Natural killer cell (primary cell): ENCODE measurements at regions not wholly inside any gene's neighbourhood (a gene's known extent, or its start where the extent isn't known, plus 50 kb on each side); places are given as distances from the start of the nearest gene placed in this dataset.

Experiments used
- ATAC-seq, 3 donors: fragments of 150-1000 bp in 2 of 3; fragments of 200-7000 bp in 1 of 3; cut with Tn5 transposase; 1 replicate in 1 of 3; 2 replicates in 2 of 3; pipeline ENCODE4 v1.10.0; 2021; ENCODE audit warnings: mild to moderate bottlenecking in 2 of 3, moderate library complexity in 2 of 3
- DNase-seq, 2 donors: peaks; one replicate each; pipeline versions ENCODE4 v3.0.0 to v3.0.0-alpha.2; 2013 to 2021; ENCODE audit warnings: mixed read lengths in 1 of 2
- H3K27ac ChIP-seq: one replicate; pipeline ENCODE4 v1.5.1; 2013; ENCODE audit warnings: mild to moderate bottlenecking, low read length
- H3K27me3 ChIP-seq: one replicate; pipeline ENCODE4 v1.6.1; 2013; ENCODE audit warnings: low read length; ENCODE audit not compliant: control insufficient read depth, insufficient read depth
- H3K36me3 ChIP-seq: one replicate; pipeline ENCODE4 v1.6.1; 2013; ENCODE audit warnings: low read length; ENCODE audit not compliant: control insufficient read depth, insufficient read depth
- H3K4me1 ChIP-seq: one replicate; pipeline ENCODE4 v1.6.1; 2013; ENCODE audit warnings: low read length; ENCODE audit not compliant: control insufficient read depth, insufficient read depth
- H3K4me3 ChIP-seq: one replicate; pipeline ENCODE4 v1.5.1; 2013; ENCODE audit warnings: low read length
- H3K9me3 ChIP-seq: one replicate; pipeline ENCODE4 v1.6.1; 2013; ENCODE audit warnings: low read length; ENCODE audit not compliant: control insufficient read depth, insufficient read depth
- H3K27ac Mint-ChIP-seq, 2 donors: one replicate each; pipeline ENCODE4 v1.8.0; 2022; ENCODE audit warnings: mild to moderate bottlenecking in 2 of 2, mixed read lengths in 2 of 2, moderate library complexity in 1 of 2
- H3K27me3 Mint-ChIP-seq, 2 donors: one replicate each; pipeline ENCODE4 v1.8.0; 2022; ENCODE audit warnings: low read depth in 2 of 2, mixed read lengths in 2 of 2
- H3K36me3 Mint-ChIP-seq: one replicate; pipeline ENCODE4 v1.8.0; 2022; ENCODE audit warnings: mixed read lengths
- H3K4me1 Mint-ChIP-seq, 2 donors: one replicate each; pipeline ENCODE4 v1.8.0; 2022; ENCODE audit warnings: mixed read lengths in 2 of 2
- H3K4me3 Mint-ChIP-seq: one replicate; pipeline ENCODE4 v1.8.0; 2022; ENCODE audit warnings: mild to moderate bottlenecking, moderate library complexity, mixed read lengths
- H3K9me3 Mint-ChIP-seq, 2 donors: one replicate each; pipeline ENCODE4 v1.8.0; 2022; ENCODE audit warnings: mixed read lengths in 2 of 2
- CTCF ChIP-seq: fragments of 200-600 bp; IDR thresholded peaks from one replicate; pipeline ENCODE4 v1.8.0; 2022; ENCODE audit warnings: antibody characterized with exemption
- whole genome bisulfite sequencing: methylation state at CpG from one replicate; pipeline ENCODE4 v1.1.7; 2013; ENCODE audit warnings: missing lambda C conversion rate; ENCODE audit not compliant: insufficient coverage; 5-methylcytosine and 5-hydroxymethylcytosine counted together
- intact Hi-C: fragments of 100-400 bp; cut with micrococcal nuclease; formaldehyde crosslinking; loops from one replicate; pipeline ENCODE4 v1.14.2; 2022

DNA sequence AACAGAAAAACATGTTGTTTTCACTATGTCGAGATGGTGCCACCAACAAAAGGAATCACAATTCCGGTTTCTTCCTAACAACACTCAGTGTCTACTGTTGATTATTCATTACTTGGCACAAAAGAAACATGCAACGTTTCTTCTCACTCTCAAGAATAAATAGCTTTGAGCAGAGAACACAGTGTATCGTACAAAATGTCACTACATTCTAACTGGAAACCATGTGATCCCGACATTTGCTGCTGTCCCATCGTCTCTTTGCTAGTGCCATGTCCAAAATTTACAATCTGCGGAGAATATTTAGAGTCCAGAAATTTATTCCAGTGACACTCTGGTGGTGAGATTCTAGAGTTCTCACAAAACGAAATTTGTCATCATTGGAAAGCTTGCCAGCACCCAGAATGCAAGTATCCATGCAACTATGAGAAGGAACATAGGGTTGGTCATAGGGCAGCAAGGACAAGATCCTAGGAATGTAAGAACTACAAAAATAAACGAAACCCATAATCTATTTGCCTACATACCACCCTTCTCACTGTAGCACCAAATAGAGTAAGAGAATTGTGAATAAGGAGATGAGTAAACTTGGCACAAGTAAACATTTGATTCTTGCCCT lies 505.1 kb downstream of the LTN1 start:
- no peak overlapping the region for H3K27ac Mint-ChIP-seq
- H3K4me3 Mint-ChIP-seq = no peak overlapping the region
- H3K27ac ChIP-seq = no peak overlapping the region
- no peak overlapping the region for H3K4me3 ChIP-seq
- H3K4me1 ChIP-seq = no peaks in the 10 kb centered on the region
- H3K36me3 ChIP-seq = no peaks in the 10 kb centered on the region
- no peaks in the 10 kb centered on the region for H3K9me3 Mint-ChIP-seq
- H3K27me3 Mint-ChIP-seq = no peaks in the 10 kb centered on the region
- DNase-seq (no peak), ATAC-seq (no peak)
- H3K36me3 Mint-ChIP-seq = no peaks in the 10 kb centered on the region
- no peaks in the 10 kb centered on the region for H3K9me3 ChIP-seq
- TF ChIP-seq CTCF = no peak
- intact Hi-C loops = no loop called here
- H3K4me1 Mint-ChIP-seq = no peaks in the 10 kb centered on the region
- H3K27me3 ChIP-seq = no peaks in the 10 kb centered on the region
- WGBS = 82% methylated on average over 8 of the region's 9 CpGs

GRCh38 chr21:28485301-28486022 lies 507.2 kb downstream of the LTN1 start:
- 100% methylated on average over 2 of the region's 4 CpGs for WGBS
- H3K27me3 ChIP-seq = no peaks in the 10 kb centered on the region
- H3K27me3 Mint-ChIP-seq = no peaks in the 10 kb centered on the region
- H3K36me3 Mint-ChIP-seq = no peaks in the 10 kb centered on the region
- intact Hi-C loops = no loop called here
- DNase-seq = no peak
- no peak overlapping the region for H3K27ac Mint-ChIP-seq
- no peaks in the 10 kb centered on the region for H3K36me3 ChIP-seq
- H3K27ac ChIP-seq = no peak overlapping the region
- TF ChIP-seq CTCF = no peak
- H3K4me3 ChIP-seq = no peak overlapping the region
- ATAC-seq = no peak
- H3K9me3 ChIP-seq = no peaks in the 10 kb centered on the region
- H3K4me1 ChIP-seq = no peaks in the 10 kb centered on the region
- H3K4me3 Mint-ChIP-seq = no peak overlapping the region
- no peaks in the 10 kb centered on the region for H3K4me1 Mint-ChIP-seq
- no peaks in the 10 kb centered on the region for H3K9me3 Mint-ChIP-seq

- ATAC-seq = no peak
- WGBS = 72% methylated on average over 1 of the region's 3 CpGs
Measured at GRCh38 chr21:28483301-28484035, 509.2 kb downstream of the LTN1 start.

More at GRCh38 chr21:28483301-28484035, 509.2 kb downstream of the LTN1 start:
- intact Hi-C loops = no loop called here
- TF ChIP-seq CTCF = no peak
- no peaks in the 10 kb centered on the region for H3K9me3 ChIP-seq
- no peak overlapping the region for H3K4me3 Mint-ChIP-seq
- no peak overlapping the region for H3K4me3 ChIP-seq
- no peak overlapping the region for H3K27ac Mint-ChIP-seq
- no peaks in the 10 kb centered on the region for H3K36me3 ChIP-seq
- no peak for DNase-seq
- no peaks in the 10 kb centered on the region for H3K27me3 Mint-ChIP-seq
- H3K27ac ChIP-seq = no peak overlapping the region
- H3K9me3 Mint-ChIP-seq = no peaks in the 10 kb centered on the region
- H3K4me1 Mint-ChIP-seq = no peaks in the 10 kb centered on the region
- H3K4me1 ChIP-seq = no peaks in the 10 kb centered on the region
- H3K27me3 ChIP-seq = no peaks in the 10 kb centered on the region
- H3K36me3 Mint-ChIP-seq = no peaks in the 10 kb centered on the region
